ENCODE measurements at regions not wholly inside any gene's neighbourhood (a gene's known extent, or its start where the extent isn't known, plus 50 kb on each side); places are given as distances from the start of the nearest gene placed in this dataset.
"Not testable (repeated sequence)": the region's sequence is repeated elsewhere in the genome, so short reads cannot be mapped to it uniquely, and the experiment has no call there.

- no peak for DNase-seq (ENCODE audit: low spot score)
Observed at GRCh38 chr3:79960594-79960993, 192.8 kb upstream of the ROBO1 start.

GRCh38 chr3:79957066-79957465 is 189.3 kb upstream of the ROBO1 start:
- DNase-seq (ENCODE audit: low spot score): no peak

GRCh38 chr3:79954756-79955155 is 187.0 kb upstream of the ROBO1 start:
- DNase-seq (ENCODE audit: low spot score): no peak

- DNase-seq (ENCODE audit: low spot score): no peak
Observed at GRCh38 chr3:79953591-79954101, 185.8 kb upstream of the ROBO1 start.

- DNase-seq (ENCODE audit: low spot score): not testable (repeated sequence)
Observed at GRCh38 chr3:79951426-79951825, 183.6 kb upstream of the ROBO1 start.

- DNase-seq (ENCODE audit: low spot score): no peak
Observed at GRCh38 chr3:79947957-79948356, 180.2 kb upstream of the ROBO1 start.

GRCh38 chr3:79947469-79947868 is 179.7 kb upstream of the ROBO1 start:
- DNase-seq (ENCODE audit: low spot score): no peak

- no peak for DNase-seq (ENCODE audit: low spot score)
Observed at GRCh38 chr3:79937567-79937966, 169.8 kb upstream of the ROBO1 start.

- no peak for DNase-seq (ENCODE audit: low spot score)
Observed at GRCh38 chr3:79930196-79930595, 162.4 kb upstream of the ROBO1 start.

GRCh38 chr3:79928687-79929408 is 161.1 kb upstream of the ROBO1 start:
- DNase-seq (ENCODE audit: low spot score): no peak

GRCh38 chr3:79926522-79926921 is 158.7 kb upstream of the ROBO1 start:
- DNase-seq (ENCODE audit: low spot score): no peak

GRCh38 chr3:79922633-79923032 is 154.8 kb upstream of the ROBO1 start:
- no peak for DNase-seq (ENCODE audit: low spot score)

- DNase-seq (ENCODE audit: low spot score): no peak
Observed at GRCh38 chr3:79917561-79917960, 149.8 kb upstream of the ROBO1 start.

- DNase-seq (ENCODE audit: low spot score): no peak
Observed at GRCh38 chr3:79910337-79910736, 142.5 kb upstream of the ROBO1 start.

- no peak for DNase-seq (ENCODE audit: low spot score)
Observed at GRCh38 chr3:79906106-79906505, 138.3 kb upstream of the ROBO1 start.

- no peak for DNase-seq (ENCODE audit: low spot score)
Observed at GRCh38 chr3:79902151-79902550, 134.4 kb upstream of the ROBO1 start.

GRCh38 chr3:79898907-79899306 is 131.1 kb upstream of the ROBO1 start:
- DNase-seq (ENCODE audit: low spot score): no peak

- DNase-seq (ENCODE audit: low spot score): no peak
Observed at GRCh38 chr3:79896086-79896485, 128.3 kb upstream of the ROBO1 start.

- no peak for DNase-seq (ENCODE audit: low spot score)
Observed at GRCh38 chr3:79887213-79887612, 119.4 kb upstream of the ROBO1 start.

- DNase-seq (ENCODE audit: low spot score): no peak
Observed at GRCh38 chr3:79886204-79886603, 118.4 kb upstream of the ROBO1 start.

GRCh38 chr3:79885407-79885806 is 117.6 kb upstream of the ROBO1 start:
- DNase-seq (ENCODE audit: low spot score): no peak

- DNase-seq (ENCODE audit: low spot score): no peak
Observed at GRCh38 chr3:79884354-79884753, 116.6 kb upstream of the ROBO1 start.

GRCh38 chr3:79881431-79881830 is 113.6 kb upstream of the ROBO1 start:
- DNase-seq (ENCODE audit: low spot score): no peak

- DNase-seq (ENCODE audit: low spot score): no peak
Observed at GRCh38 chr3:79878708-79879107, 110.9 kb upstream of the ROBO1 start.
